Dedifferentiated amniotic fluid mesenchymal stem cell (primary cell): ENCODE measurements at regions not wholly inside any gene's neighbourhood (a gene's known extent, or its start where the extent isn't known, plus 50 kb on each side); places are given as distances from the start of the nearest gene placed in this dataset.
"Not testable (repeated sequence)": the region's sequence is repeated elsewhere in the genome, so short reads cannot be mapped to it uniquely, and the experiment has no call there.

ENCODE experiments used
- DNase-seq: peaks from one replicate; pipeline ENCODE4 v3.0.0-alpha.2; 2016; ENCODE audit errors: extremely low spot score

GRCh38 chr10:33611423-33611822 is 277.0 kb upstream of the NRP1 start:
- DNase-seq, result no peak

GRCh38 chr10:33609546-33609945 is 275.1 kb upstream of the NRP1 start:
- no peak for DNase-seq

GRCh38 chr10:33602278-33602677 is 267.8 kb upstream of the NRP1 start:
- DNase-seq, result no peak

GRCh38 chr10:33600381-33600780 is 265.9 kb upstream of the NRP1 start:
- no peak for DNase-seq

- no peak for DNase-seq
These were observed 262.0 kb upstream of the NRP1 start for GRCh38 chr10:33596422-33596821.

- no peak for DNase-seq
These were observed 260.0 kb upstream of the NRP1 start for GRCh38 chr10:33594475-33594874.

GRCh38 chr10:33588974-33589600 is 254.6 kb upstream of the NRP1 start:
- DNase-seq, result no peak

- DNase-seq, result not testable (repeated sequence)
These were observed 250.1 kb upstream of the NRP1 start for GRCh38 chr10:33584596-33584995.

GRCh38 chr10:33579996-33580395 is 245.5 kb upstream of the NRP1 start:
- DNase-seq, result no peak

- DNase-seq, result no peak
These were observed 239.1 kb upstream of the NRP1 start for GRCh38 chr10:33573606-33574005.

GRCh38 chr10:33571616-33572015 is 237.1 kb upstream of the NRP1 start:
- DNase-seq, result no peak

- no peak for DNase-seq
These were observed 236.0 kb upstream of the NRP1 start for GRCh38 chr10:33570495-33570894.

- DNase-seq, result no peak
These were observed 235.2 kb upstream of the NRP1 start for GRCh38 chr10:33569702-33570101.

GRCh38 chr10:33566426-33566825 is 232.0 kb upstream of the NRP1 start:
- no peak for DNase-seq

- no peak for DNase-seq
These were observed 231.5 kb upstream of the NRP1 start for GRCh38 chr10:33566001-33566400.

- DNase-seq, result no peak
These were observed 230.8 kb upstream of the NRP1 start for GRCh38 chr10:33565231-33565630.

- peak; percentile 62 for DNase-seq
These were observed 224.6 kb upstream of the NRP1 start for GRCh38 chr10:33559105-33559504.

- no peak for DNase-seq
These were observed 222.8 kb upstream of the NRP1 start for GRCh38 chr10:33557313-33557712.

GRCh38 chr10:33556620-33557019 is 222.2 kb upstream of the NRP1 start:
- DNase-seq, result no peak

- DNase-seq, result no peak
These were observed 221.6 kb upstream of the NRP1 start for GRCh38 chr10:33556103-33556502.

- DNase-seq, result no peak
These were observed 219.5 kb upstream of the NRP1 start for GRCh38 chr10:33553748-33554571.

GRCh38 chr10:33552290-33552689 is 217.8 kb upstream of the NRP1 start:
- DNase-seq, result no peak

- no peak for DNase-seq
These were observed 216.3 kb upstream of the NRP1 start for GRCh38 chr10:33550811-33551210.
